Activated CD4-positive, alpha-beta T cell treated with anti-CD3 and anti-CD28 coated beads, Interleukin-2, amount 50 U/mL, for 4 hours (primary cell): ENCODE measurements at regions not wholly inside any gene's neighbourhood (a gene's known extent, or its start where the extent isn't known, plus 50 kb on each side); places are given as distances from the start of the nearest gene placed in this dataset.
A peak's percentile ranks its signal among the peaks of the same experiment; 100 is the strongest.

Source experiments
- DNase-seq, 2 experiments: peaks; one replicate each; pipeline ENCODE4 v3.0.0-alpha.2; 2020

- no peak for DNase-seq
Measured at GRCh38 chr9:129337336-129338140, 159.5 kb upstream of the IER5L start.

- DNase-seq: peak in 1 of 2 experiments; percentile 26
Measured at GRCh38 chr9:129336601-129337331, 158.7 kb upstream of the IER5L start.

DNA sequence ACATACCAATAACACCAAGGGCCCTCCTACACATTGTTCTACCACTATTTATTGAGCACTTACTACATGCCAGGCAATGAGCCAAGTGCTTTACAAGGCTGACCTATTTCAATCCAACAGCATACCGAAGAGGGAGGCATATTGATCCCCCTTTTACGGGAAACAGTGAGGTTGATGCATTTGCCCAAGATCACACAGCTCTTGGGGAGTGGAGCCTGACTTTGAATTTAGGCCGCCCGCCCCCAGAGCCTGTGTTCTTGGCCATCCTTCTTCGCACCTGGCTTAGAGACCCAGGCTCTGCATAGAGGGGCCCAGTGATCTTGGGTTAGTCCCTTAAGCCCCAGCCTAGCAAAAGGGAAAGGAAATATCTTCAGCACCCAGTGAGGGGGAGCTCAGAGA, 158.1 kb upstream of the IER5L start:
- no peak for DNase-seq

- no peak for DNase-seq
Measured at GRCh38 chr9:129335464-129336129, 157.5 kb upstream of the IER5L start.

- no peak for DNase-seq
Measured at GRCh38 chr9:129334105-129334935, 156.3 kb upstream of the IER5L start.

GRCh38 chr9:129333617-129334104, 155.6 kb upstream of the IER5L start:
- DNase-seq: no peak

- DNase-seq: no peak
Measured at GRCh38 chr9:129332581-129332980, 154.5 kb upstream of the IER5L start.

- no peak for DNase-seq
Measured at GRCh38 chr9:129331772-129332500, 153.9 kb upstream of the IER5L start.

GRCh38 chr9:129331493-129331765, 153.4 kb upstream of the IER5L start:
- DNase-seq: no peak

- DNase-seq: no peak
Measured at GRCh38 chr9:129330711-129331492, 152.8 kb upstream of the IER5L start.

- peak in 1 of 2 experiments; percentile 26 for DNase-seq
Measured at GRCh38 chr9:129328355-129329042, 150.4 kb upstream of the IER5L start.

DNA sequence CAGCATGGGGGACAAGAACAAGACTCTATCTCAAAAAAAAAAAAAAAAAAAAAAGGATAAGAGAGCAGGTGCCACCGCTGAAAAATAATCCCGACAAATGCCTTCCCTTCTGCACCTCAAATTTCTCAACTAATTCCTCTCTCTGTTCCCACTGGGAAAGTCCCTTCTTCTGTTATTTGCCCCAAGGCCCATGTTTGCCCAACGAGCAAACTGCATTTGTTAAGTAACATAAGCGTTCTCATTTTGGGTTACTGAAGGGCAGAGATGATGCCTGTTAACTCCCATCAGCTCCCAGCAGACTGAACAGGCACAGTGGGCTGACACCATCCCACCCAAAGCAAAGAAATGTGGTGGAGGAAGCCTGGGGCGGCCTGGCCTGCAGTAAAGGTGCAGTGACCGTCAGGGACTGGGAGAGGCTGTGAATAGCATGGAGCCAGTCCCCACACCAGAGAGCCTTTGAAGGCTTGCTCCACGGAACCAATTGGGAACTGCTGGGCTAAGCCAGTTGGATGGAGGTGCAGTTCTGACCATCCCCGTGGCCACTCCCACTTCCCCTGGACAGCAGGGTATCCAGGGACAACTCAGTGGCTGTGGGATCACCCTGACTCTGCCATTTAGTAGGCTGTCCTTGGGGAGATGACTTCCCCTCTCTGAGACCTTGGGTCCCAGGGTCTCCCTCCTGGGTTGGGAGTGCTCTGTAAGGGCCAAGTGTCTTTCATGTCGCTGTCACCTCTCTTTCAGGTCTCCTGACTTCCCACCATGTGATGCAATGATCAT, 149.7 kb upstream of the IER5L start:
- DNase-seq: no peak

DNA sequence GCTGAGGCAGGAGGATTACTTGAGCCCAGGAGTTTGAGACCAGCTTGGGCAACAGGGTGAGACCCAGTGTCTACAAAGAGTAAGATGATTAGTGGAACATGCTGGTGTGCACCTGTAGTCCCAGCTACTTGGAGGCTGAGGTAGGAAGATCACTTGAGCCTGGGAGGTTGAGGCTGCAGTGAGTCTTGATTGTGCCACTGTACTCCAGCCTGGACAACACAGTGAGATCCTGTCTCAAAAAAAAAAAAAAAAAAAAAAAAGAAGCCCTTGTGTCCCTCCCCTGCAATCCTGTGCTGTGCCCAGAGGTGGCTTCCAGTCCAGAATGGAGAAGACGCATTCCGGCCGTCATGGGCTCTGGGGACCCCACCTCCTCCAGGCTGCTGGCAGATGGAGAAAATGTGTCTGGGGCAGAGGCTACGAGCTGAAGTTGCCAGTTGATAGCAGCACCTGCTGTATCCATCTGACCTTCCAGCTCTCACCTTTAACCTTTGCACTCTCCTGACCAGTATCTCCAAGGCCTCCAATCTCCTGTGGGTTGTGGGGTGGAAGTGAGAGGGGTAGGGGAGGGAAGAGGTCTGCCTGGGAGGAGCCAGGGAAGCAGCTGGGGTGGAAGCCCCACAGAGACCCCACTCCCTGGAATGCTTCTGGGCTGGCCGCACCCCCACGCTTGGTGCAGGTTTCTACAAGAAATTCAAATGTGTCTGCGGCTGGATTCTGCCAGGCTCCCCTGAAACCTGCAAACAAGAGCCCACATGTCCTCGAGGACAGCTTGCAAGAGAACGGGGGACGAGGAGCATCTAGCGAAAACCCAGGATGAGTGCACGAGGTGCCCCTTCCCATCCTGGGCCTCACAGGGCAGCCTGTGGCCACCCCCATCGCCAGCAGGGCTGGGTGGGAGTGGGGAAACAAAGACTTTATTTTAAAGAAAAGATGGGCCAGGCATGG, 148.3 kb upstream of the IER5L start:
- DNase-seq: no peak

- no peak for DNase-seq
Measured at GRCh38 chr9:129324808-129325502, 146.9 kb upstream of the IER5L start.

DNA sequence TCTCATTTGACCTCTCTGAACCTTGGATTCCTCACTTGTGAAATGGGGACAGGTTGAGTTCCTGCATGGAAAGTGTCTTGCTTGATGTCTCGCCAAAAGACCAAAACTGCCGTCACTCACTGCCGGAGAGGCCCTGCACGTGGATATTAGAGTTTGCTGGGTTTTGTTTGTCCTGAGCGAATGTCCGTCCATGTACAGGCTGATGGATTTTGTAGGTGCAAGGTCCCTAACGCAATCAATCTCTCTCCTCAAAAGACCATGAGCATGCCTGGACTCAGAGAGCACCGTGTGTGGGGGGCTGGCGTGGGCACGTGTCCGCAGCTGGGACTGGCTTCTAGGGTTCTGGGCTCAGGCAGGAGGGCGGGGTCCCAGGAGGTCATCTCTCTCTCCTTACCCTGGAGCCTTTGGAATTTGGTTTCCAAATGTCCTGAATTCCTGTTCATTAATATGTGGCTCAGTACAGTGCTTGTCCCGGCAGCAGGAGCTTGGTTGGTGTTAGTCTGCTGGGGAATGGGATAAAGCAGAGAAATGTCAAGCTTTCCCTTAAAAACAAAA, 146.0 kb upstream of the IER5L start:
- no peak for DNase-seq

GRCh38 chr9:129323376-129323998, 145.4 kb upstream of the IER5L start:
- DNase-seq: no peak
